CD8-positive, alpha-beta memory T cell (primary cell): ENCODE measurements at regions not wholly inside any gene's neighbourhood (a gene's known extent, or its start where the extent isn't known, plus 50 kb on each side); places are given as distances from the start of the nearest gene placed in this dataset.

Source experiments
- CTCF ChIA-PET: fragments of 350-600 bp; sonication (Branson Sonifier 250); formaldehyde crosslinking; loops from one replicate; lab custom pipeline; 2021; ENCODE audit warnings: antibody characterized with exemption; lab: Charles Lee
- POLR2A ChIA-PET: fragments of 350-600 bp; sonication (Branson Sonifier 250); formaldehyde crosslinking; loops from one replicate; lab custom pipeline; 2021; ENCODE audit warnings: antibody characterized with exemption; lab: Charles Lee
- DNase-seq, 5 donors: peaks; one replicate each; pipeline versions ENCODE4 v3.0.0 to v3.0.0-alpha.2; 2020 to 2022; ENCODE audit warnings: mixed read lengths in 1 of 5
- H3K27ac ChIP-seq: one replicate; pipeline ENCODE4 v1.7.0; 2013; ENCODE audit warnings: low read depth, mild to moderate bottlenecking, low read length, moderate library complexity
- H3K27me3 ChIP-seq: 2 replicates; pipeline ENCODE4 v1.7.0; 2013; ENCODE audit warnings: low read length, mild to moderate bottlenecking; ENCODE audit not compliant: insufficient read depth, poor library complexity, severe bottlenecking
- H3K36me3 ChIP-seq: 2 replicates; pipeline ENCODE4 v1.7.0; 2013; ENCODE audit warnings: mild to moderate bottlenecking, low read length, moderate library complexity; ENCODE audit not compliant: insufficient read depth
- H3K4me1 ChIP-seq: 2 replicates; pipeline ENCODE4 v1.7.0; 2013; ENCODE audit warnings: mild to moderate bottlenecking, low read length, moderate library complexity; ENCODE audit not compliant: insufficient read depth
- H3K4me3 ChIP-seq: 2 replicates; pipeline ENCODE4 v1.7.0; 2013; ENCODE audit warnings: mild to moderate bottlenecking, low read length
- H3K9me3 ChIP-seq: 2 replicates; pipeline ENCODE4 v1.7.0; 2013; ENCODE audit warnings: mild to moderate bottlenecking, low read length
- H3K27ac Mint-ChIP-seq, 8 donors: one replicate each; pipeline ENCODE4 v1.8.0; 2020 to 2021; ENCODE audit warnings: mixed read lengths in 8 of 8, mild to moderate bottlenecking in 6 of 8, inconsistent platforms in 3 of 8, moderate library complexity in 3 of 8
- H3K27me3 Mint-ChIP-seq, 2 donors: one replicate each; pipeline ENCODE4 v1.8.0; 2020 to 2021; ENCODE audit warnings: mixed read lengths in 2 of 2, mild to moderate bottlenecking in 1 of 2, moderate library complexity in 1 of 2
- H3K36me3 Mint-ChIP-seq, 3 donors: one replicate each; pipeline ENCODE4 v1.8.0; 2020 to 2021; ENCODE audit warnings: mixed read lengths in 3 of 3, inconsistent platforms in 1 of 3, mild to moderate bottlenecking in 1 of 3
- H3K4me1 Mint-ChIP-seq, 3 donors: one replicate each; pipeline ENCODE4 v1.8.0; 2020 to 2021; ENCODE audit warnings: mixed read lengths in 3 of 3, inconsistent platforms in 1 of 3, mild to moderate bottlenecking in 1 of 3
- H3K4me3 Mint-ChIP-seq, 7 donors: one replicate each; pipeline ENCODE4 v1.8.0; 2020 to 2021; ENCODE audit warnings: mixed read lengths in 7 of 7, mild to moderate bottlenecking in 6 of 7, moderate library complexity in 4 of 7, inconsistent platforms in 2 of 7
- H3K9me3 Mint-ChIP-seq, 5 donors: one replicate each; pipeline ENCODE4 v1.8.0; 2020 to 2022; ENCODE audit warnings: mixed read lengths in 5 of 5, mild to moderate bottlenecking in 3 of 5, moderate library complexity in 2 of 5, inconsistent platforms in 1 of 5

GRCh38 chrX:97787311-97787710, 903.6 kb downstream of the RPA4 start:
- Histone ChIP-seq H3K36me3 (no peaks in the 10 kb centered on the region), H3K27ac (no peak overlapping the region), H3K27me3 (no peaks in the 10 kb centered on the region), H3K4me3 (no peak overlapping the region), H3K4me1 (no peaks in the 10 kb centered on the region), H3K9me3 (no peaks in the 10 kb centered on the region)
- peaks cover 0 to 4% of the 10 kb centered on the region in 2 donors for H3K27me3 Mint-ChIP-seq
- H3K9me3 Mint-ChIP-seq, result peaks cover 0 to 2% (median 0%) of the 10 kb centered on the region in 5 donors
- H3K4me3 Mint-ChIP-seq, result no peak overlapping the region
- CTCF ChIA-PET, result no interaction called here
- H3K4me1 Mint-ChIP-seq, result peaks cover 0 to 10% (median 2%) of the 10 kb centered on the region in 3 donors
- no peaks in the 10 kb centered on the region for H3K36me3 Mint-ChIP-seq
- POLR2A ChIA-PET, result no interaction called here
- H3K27ac Mint-ChIP-seq, result no peak overlapping the region
- DNase-seq, result no peak

- Histone ChIP-seq H3K4me1 (no peaks in the 10 kb centered on the region), H3K4me3 (no peak overlapping the region), H3K9me3 (no peaks in the 10 kb centered on the region), H3K27me3 (no peaks in the 10 kb centered on the region), H3K36me3 (no peaks in the 10 kb centered on the region), H3K27ac (no peak overlapping the region)
- no peak for DNase-seq
- Mint-ChIP-seq H3K27me3 (no peaks in the 10 kb centered on the region), H3K9me3 (peaks cover 0 to 2% (median 0%) of the 10 kb centered on the region in 5 donors), H3K36me3 (no peaks in the 10 kb centered on the region), H3K4me1 (peaks cover 0 to 10% (median 2%) of the 10 kb centered on the region in 3 donors), H3K27ac (no peak overlapping the region), H3K4me3 (no peak overlapping the region)
- CTCF ChIA-PET, result no interaction called here
- POLR2A ChIA-PET, result no interaction called here
Observed at GRCh38 chrX:97787849-97788248, 904.1 kb downstream of the RPA4 start.

- POLR2A ChIA-PET, result no interaction called here
- Mint-ChIP-seq H3K27ac (no peak overlapping the region), H3K27me3 (peaks cover 0 to 2% of the 10 kb centered on the region in 2 donors), H3K4me1 (peaks cover 0 to 10% (median 2%) of the 10 kb centered on the region in 3 donors), H3K4me3 (no peak overlapping the region), H3K36me3 (no peaks in the 10 kb centered on the region), H3K9me3 (no peaks in the 10 kb centered on the region)
- Histone ChIP-seq H3K4me3 (no peak overlapping the region), H3K9me3 (no peaks in the 10 kb centered on the region), H3K4me1 (no peaks in the 10 kb centered on the region), H3K27ac (no peak overlapping the region), H3K36me3 (no peaks in the 10 kb centered on the region), H3K27me3 (no peaks in the 10 kb centered on the region)
- CTCF ChIA-PET, result no interaction called here
- DNase-seq, result no peak
Observed at GRCh38 chrX:97790850-97791249, 907.1 kb downstream of the RPA4 start.

DNA sequence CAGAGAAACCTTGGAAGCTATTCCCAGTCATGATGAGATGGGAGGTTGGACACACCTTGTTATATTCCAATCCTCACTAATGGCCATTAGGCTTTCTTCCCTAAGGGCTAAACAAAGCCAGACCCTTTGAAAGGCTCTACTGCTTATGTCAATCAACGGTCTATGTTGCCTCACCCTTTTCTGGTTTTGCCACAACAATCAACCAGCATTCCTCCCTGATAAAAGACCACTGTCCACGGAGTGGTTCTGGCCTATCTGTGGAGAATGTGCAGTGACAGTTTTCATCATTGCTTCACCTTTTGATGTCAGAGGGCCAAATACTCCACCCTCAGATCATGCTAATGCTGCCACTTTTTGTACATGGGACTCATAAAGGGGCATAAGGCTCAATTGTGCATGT, 913.4 kb downstream of the RPA4 start:
- H3K36me3 Mint-ChIP-seq, result no peaks in the 10 kb centered on the region
- H3K9me3 ChIP-seq, result no peaks in the 10 kb centered on the region
- H3K4me1 Mint-ChIP-seq, result no peaks in the 10 kb centered on the region
- no peaks in the 10 kb centered on the region for H3K9me3 Mint-ChIP-seq
- POLR2A ChIA-PET, result no interaction called here
- H3K27me3 Mint-ChIP-seq, result peaks cover 0 to 3% of the 10 kb centered on the region in 2 donors
- no peak overlapping the region for H3K27ac ChIP-seq
- H3K4me3 ChIP-seq, result no peak overlapping the region
- no peak overlapping the region for H3K4me3 Mint-ChIP-seq
- H3K4me1 ChIP-seq, result no peaks in the 10 kb centered on the region
- H3K27me3 ChIP-seq, result no peaks in the 10 kb centered on the region
- CTCF ChIA-PET, result no interaction called here
- H3K36me3 ChIP-seq, result no peaks in the 10 kb centered on the region
- no peak overlapping the region for H3K27ac Mint-ChIP-seq
- DNase-seq, result no peak

DNA sequence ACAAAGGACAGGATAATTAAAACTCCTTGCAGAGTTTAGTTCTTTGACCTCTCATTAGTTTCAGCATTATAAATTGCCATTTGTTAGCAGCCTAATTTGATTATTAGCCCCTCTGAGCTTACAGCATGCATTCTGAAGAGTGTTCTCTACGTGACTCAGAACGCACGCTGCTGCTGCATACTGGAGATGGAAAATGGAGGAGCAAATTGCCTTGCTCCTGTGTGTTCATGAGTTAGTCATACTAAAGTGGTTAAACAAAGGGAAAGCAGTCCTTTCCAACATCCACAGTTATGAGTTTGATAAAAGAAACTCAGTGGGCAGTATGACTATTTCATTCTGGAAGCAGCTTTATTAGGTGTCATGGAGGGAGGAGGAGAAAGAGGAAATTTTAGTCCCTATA, 922.5 kb downstream of the RPA4 start:
- ChIA-PET CTCF (no interaction called here), POLR2A (no interaction called here)
- no peaks in the 10 kb centered on the region for H3K9me3 ChIP-seq
- H3K27me3 ChIP-seq, result no peaks in the 10 kb centered on the region
- H3K27ac ChIP-seq, result no peak overlapping the region
- H3K4me1 Mint-ChIP-seq, result no peaks in the 10 kb centered on the region
- no peaks in the 10 kb centered on the region for H3K4me1 ChIP-seq
- H3K4me3 ChIP-seq, result no peak overlapping the region
- peaks cover 0 to 2% (median 0%) of the 10 kb centered on the region in 5 donors for H3K9me3 Mint-ChIP-seq
- no peaks in the 10 kb centered on the region for H3K36me3 Mint-ChIP-seq
- no peak for DNase-seq
- H3K4me3 Mint-ChIP-seq, result no peak overlapping the region
- no peak overlapping the region for H3K27ac Mint-ChIP-seq
- no peaks in the 10 kb centered on the region for H3K36me3 ChIP-seq
- H3K27me3 Mint-ChIP-seq, result peaks cover 0 to 5% of the 10 kb centered on the region in 2 donors

GRCh38 chrX:97806946-97807345, 923.2 kb downstream of the RPA4 start:
- H3K27me3 Mint-ChIP-seq, result peaks cover 0 to 5% of the 10 kb centered on the region in 2 donors
- Histone ChIP-seq H3K4me3 (no peak overlapping the region), H3K36me3 (no peaks in the 10 kb centered on the region), H3K9me3 (no peaks in the 10 kb centered on the region), H3K4me1 (no peaks in the 10 kb centered on the region), H3K27me3 (no peaks in the 10 kb centered on the region), H3K27ac (no peak overlapping the region)
- no peak for DNase-seq
- no peak overlapping the region for H3K27ac Mint-ChIP-seq
- no peaks in the 10 kb centered on the region for H3K36me3 Mint-ChIP-seq
- H3K9me3 Mint-ChIP-seq, result peaks cover 0 to 2% (median 0%) of the 10 kb centered on the region in 5 donors
- no peaks in the 10 kb centered on the region for H3K4me1 Mint-ChIP-seq
- CTCF ChIA-PET, result no interaction called here
- POLR2A ChIA-PET, result no interaction called here
- H3K4me3 Mint-ChIP-seq, result no peak overlapping the region

GRCh38 chrX:97820170-97820569, 936.5 kb downstream of the RPA4 start:
- POLR2A ChIA-PET, result no interaction called here
- Mint-ChIP-seq H3K27ac (no peak overlapping the region), H3K4me1 (no peaks in the 10 kb centered on the region), H3K4me3 (no peak overlapping the region), H3K9me3 (no peaks in the 10 kb centered on the region), H3K27me3 (no peaks in the 10 kb centered on the region), H3K36me3 (no peaks in the 10 kb centered on the region)
- Histone ChIP-seq H3K27me3 (no peaks in the 10 kb centered on the region), H3K9me3 (no peaks in the 10 kb centered on the region), H3K4me1 (no peaks in the 10 kb centered on the region), H3K27ac (no peak overlapping the region), H3K4me3 (no peak overlapping the region), H3K36me3 (no peaks in the 10 kb centered on the region)
- no peak for DNase-seq
- CTCF ChIA-PET, result no interaction called here

DNA sequence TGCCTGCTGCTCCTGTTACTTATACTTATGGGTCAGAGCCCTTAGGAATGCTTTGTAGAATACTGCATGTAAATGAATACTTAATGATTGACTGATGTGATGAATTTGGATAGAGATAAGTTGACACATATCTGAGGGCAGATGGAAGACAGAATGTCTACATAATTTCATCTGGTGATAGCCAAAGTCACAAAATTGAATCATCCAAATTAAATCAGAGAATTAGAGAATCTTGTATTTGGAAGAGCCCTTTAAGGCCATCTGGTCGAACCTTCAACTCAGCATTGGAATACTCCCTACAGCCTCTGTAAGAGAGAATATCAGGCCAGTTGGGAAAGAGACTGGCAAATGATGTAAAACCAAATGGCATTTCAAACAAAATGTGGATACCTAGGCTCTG, 944.8 kb downstream of the RPA4 start:
- Mint-ChIP-seq H3K27ac (no peak overlapping the region), H3K36me3 (no peaks in the 10 kb centered on the region), H3K4me1 (no peaks in the 10 kb centered on the region), H3K27me3 (no peaks in the 10 kb centered on the region), H3K4me3 (no peak overlapping the region), H3K9me3 (peaks cover 0 to 2% (median 0%) of the 10 kb centered on the region in 5 donors)
- no peak overlapping the region for H3K27ac ChIP-seq
- no peak for DNase-seq
- H3K4me3 ChIP-seq, result no peak overlapping the region
- H3K27me3 ChIP-seq, result no peaks in the 10 kb centered on the region
- H3K4me1 ChIP-seq, result no peaks in the 10 kb centered on the region
- ChIA-PET CTCF (no interaction called here), POLR2A (no interaction called here)
- no peaks in the 10 kb centered on the region for H3K36me3 ChIP-seq
- H3K9me3 ChIP-seq, result no peaks in the 10 kb centered on the region

GRCh38 chrX:97835969-97836368, 952.3 kb downstream of the RPA4 start:
- Mint-ChIP-seq H3K36me3 (no peaks in the 10 kb centered on the region), H3K9me3 (peaks cover 0 to 3% (median 0%) of the 10 kb centered on the region in 5 donors), H3K27me3 (peaks cover 0 to 2% of the 10 kb centered on the region in 2 donors), H3K4me3 (no peak overlapping the region), H3K27ac (no peak overlapping the region), H3K4me1 (no peaks in the 10 kb centered on the region)
- CTCF ChIA-PET, result no interaction called here
- POLR2A ChIA-PET, result no interaction called here
- Histone ChIP-seq H3K4me1 (no peaks in the 10 kb centered on the region), H3K4me3 (no peak overlapping the region), H3K27me3 (no peaks in the 10 kb centered on the region), H3K36me3 (no peaks in the 10 kb centered on the region), H3K27ac (no peak overlapping the region), H3K9me3 (no peaks in the 10 kb centered on the region)
- no peak for DNase-seq
